Peyer's patch (tissue), 4 donors: ENCODE measurements at regions not wholly inside any gene's neighbourhood (a gene's known extent, or its start where the extent isn't known, plus 50 kb on each side); places are given as distances from the start of the nearest gene placed in this dataset.

ENCODE experiments used
- DNase-seq, 3 donors: peaks; one replicate each; pipeline ENCODE4 v3.0.0-alpha.2; 2017 to 2019
- H3K27ac ChIP-seq, 4 donors: fragments of 200-600 bp; sonication (generic); one replicate each; pipeline ENCODE4 v1.5.1; 2016 to 2019
- H3K27me3 ChIP-seq, 2 donors: fragments of 200-600 bp; sonication (generic); one replicate each; pipeline ENCODE4 v1.5.1; 2019
- H3K36me3 ChIP-seq, 3 donors: fragments of 200-600 bp; sonication (generic); one replicate each; pipeline ENCODE4 v1.5.1; 2016 to 2019
- H3K4me1 ChIP-seq, 4 donors: fragments of 200-600 bp; sonication (generic); one replicate each; pipeline ENCODE4 v1.5.1; 2016 to 2019
- H3K4me3 ChIP-seq, 4 donors: fragments of 200-600 bp; sonication (generic); 1 replicate in 3 of 4; 2 replicates in 1 of 4; pipeline ENCODE4 v1.5.1; 2016 to 2019; ENCODE audit warnings: mild to moderate bottlenecking in 1 of 4
- H3K9me3 ChIP-seq, 4 donors: fragments of 200-600 bp; sonication (generic); one replicate each; pipeline ENCODE4 v1.5.1; 2016 to 2019; ENCODE audit warnings: mild to moderate bottlenecking in 1 of 4
- POLR2A ChIP-seq, 2 donors: fragments of 450-650 bp; IDR thresholded peaks; one replicate each; pipeline ENCODE4 v1.5.1; 2017; ENCODE audit warnings: antibody characterized with exemption in 2 of 2, mild to moderate bottlenecking in 2 of 2, moderate library complexity in 2 of 2
- TF ChIP-seq, protein P1 (sequence below), 6 experiments: fragments of 450-650 bp in 4 of 6; fragments of 200-600 bp in 2 of 6; sonication (generic) in 1 of 6; IDR thresholded peaks; one replicate each; pipeline ENCODE4 v1.5.1; 2017 to 2019; ENCODE audit warnings: antibody characterized with exemption in 6 of 6, mild to moderate bottlenecking in 3 of 6, moderate library complexity in 1 of 6

DNA sequence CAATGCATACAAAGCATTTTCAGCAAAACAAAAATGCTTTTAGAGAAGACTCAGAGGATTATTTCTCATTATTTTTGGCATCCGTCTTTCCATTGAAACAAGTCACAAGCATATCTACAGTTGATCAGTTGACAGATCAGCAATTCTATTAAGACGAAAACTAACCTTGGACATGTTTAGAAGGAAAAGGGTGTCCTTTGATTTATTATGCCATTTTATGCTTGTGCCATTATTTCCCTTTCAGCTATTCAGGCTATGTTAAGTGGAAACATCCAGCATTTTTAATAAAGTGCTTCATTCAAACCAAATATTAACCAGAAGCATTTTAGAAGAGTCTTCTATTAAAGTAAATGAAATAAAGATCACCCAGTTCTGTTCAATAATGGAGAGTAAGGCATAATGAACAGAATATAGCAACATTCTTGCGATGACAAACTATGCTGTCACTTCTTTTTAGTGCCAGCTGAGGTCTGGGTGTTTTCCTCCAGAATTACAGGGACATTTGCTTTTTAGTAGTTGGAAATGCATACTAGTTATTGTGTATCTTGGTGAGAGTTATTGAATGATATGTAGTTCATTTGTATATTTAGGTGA is 481.4 kb downstream of the PLA2G4A start:
- Histone ChIP-seq H3K4me3 (no peak overlapping the region), H3K27me3 (no peaks in the 10 kb centered on the region), H3K36me3 (no peaks in the 10 kb centered on the region), H3K27ac (no peak overlapping the region), H3K4me1 (no peaks in the 10 kb centered on the region), H3K9me3 (no peaks in the 10 kb centered on the region)
- no peak for TF ChIP-seq POLR2A (IDR thresholded peaks at IDR 0.05)
- TF ChIP-seq, protein P1, sequence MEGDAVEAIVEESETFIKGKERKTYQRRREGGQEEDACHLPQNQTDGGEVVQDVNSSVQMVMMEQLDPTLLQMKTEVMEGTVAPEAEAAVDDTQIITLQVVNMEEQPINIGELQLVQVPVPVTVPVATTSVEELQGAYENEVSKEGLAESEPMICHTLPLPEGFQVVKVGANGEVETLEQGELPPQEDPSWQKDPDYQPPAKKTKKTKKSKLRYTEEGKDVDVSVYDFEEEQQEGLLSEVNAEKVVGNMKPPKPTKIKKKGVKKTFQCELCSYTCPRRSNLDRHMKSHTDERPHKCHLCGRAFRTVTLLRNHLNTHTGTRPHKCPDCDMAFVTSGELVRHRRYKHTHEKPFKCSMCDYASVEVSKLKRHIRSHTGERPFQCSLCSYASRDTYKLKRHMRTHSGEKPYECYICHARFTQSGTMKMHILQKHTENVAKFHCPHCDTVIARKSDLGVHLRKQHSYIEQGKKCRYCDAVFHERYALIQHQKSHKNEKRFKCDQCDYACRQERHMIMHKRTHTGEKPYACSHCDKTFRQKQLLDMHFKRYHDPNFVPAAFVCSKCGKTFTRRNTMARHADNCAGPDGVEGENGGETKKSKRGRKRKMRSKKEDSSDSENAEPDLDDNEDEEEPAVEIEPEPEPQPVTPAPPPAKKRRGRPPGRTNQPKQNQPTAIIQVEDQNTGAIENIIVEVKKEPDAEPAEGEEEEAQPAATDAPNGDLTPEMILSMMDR (IDR thresholded peaks at IDR 0.05): no peak
- no peak for DNase-seq

DNA sequence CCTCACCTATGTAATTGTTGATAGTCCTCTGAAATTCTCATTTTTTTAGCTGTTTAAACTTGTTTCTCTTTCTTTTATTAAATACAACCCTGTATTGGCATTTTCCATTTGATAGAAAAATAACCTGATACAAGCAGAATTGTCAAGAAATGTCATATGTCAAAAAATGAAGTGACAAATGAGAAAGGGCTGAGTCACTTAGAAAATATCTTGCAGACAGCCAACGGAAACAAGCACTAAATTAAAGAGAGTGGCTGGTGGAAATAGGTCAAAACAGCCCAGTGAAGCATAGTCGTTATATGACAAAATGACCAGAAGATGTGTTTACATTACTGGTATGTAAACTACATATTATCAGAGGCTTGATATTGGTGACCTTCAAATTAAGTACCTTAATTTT is 484.4 kb downstream of the PLA2G4A start:
- H3K4me1 ChIP-seq: no peaks in the 10 kb centered on the region
- no peaks in the 10 kb centered on the region for H3K36me3 ChIP-seq
- no peak for DNase-seq
- no peaks in the 10 kb centered on the region for H3K27me3 ChIP-seq
- no peaks in the 10 kb centered on the region for H3K9me3 ChIP-seq
- H3K4me3 ChIP-seq: no peak overlapping the region
- no peak overlapping the region for H3K27ac ChIP-seq
- no peak for TF ChIP-seq POLR2A (IDR thresholded peaks at IDR 0.05)
- TF ChIP-seq, protein P1 (IDR thresholded peaks at IDR 0.05): no peak

DNA sequence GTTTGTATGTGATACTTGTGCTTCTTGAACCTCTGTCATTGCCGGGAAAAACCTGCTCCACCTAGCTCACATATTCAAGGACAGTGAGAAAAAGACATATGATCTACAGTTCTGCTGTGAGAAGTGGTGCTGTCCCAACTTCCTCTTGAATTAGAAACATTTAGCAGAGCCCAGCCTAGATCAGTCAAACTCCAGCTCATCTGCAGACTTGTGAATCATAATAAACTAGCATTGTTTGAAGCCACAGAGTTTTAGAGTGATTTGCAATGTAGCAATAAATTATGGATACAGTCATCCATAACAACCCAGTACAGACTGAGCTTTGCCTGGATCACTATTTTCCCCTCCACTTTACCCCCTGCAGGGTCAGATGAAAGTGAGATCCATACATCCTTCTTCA is 497.8 kb downstream of the PLA2G4A start:
- no peaks in the 10 kb centered on the region for H3K4me1 ChIP-seq
- no peak for TF ChIP-seq POLR2A (IDR thresholded peaks at IDR 0.05)
- TF ChIP-seq, protein P1 (IDR thresholded peaks at IDR 0.05): no peak

DNA sequence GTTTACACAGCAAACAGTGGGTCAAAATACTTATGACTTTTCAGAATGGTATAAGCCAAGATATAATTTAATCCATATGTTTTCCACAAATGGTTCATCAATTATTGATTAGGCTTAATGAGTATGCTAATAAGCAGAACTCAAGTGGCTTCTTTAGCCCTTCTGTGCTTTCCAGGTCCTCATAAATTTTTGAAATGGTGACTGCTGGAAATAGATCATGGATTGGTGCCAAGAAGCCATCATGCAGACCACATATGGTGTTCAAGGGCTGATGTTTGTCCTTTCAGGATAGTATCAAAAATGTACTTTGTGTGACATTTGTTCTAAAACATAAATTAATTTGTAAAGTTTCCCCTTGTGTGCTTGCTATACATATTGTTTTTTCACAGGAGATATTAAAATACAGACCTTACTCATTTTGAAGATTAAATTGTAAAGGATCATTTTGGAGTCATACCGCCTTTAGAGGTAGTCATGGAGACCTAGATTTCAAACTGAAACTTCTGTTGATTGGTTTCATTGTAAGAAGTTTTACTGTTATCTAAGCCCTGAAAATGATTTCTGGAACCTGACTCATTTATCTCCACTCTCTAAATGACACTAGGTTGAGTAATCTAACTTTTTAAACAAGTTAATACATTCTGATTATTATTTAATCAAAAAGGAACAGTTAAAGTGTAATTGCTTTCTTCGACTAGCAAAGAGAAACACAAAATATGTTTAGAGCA is 507.9 kb downstream of the PLA2G4A start:
- Histone ChIP-seq H3K9me3 (no peaks in the 10 kb centered on the region), H3K27me3 (no peaks in the 10 kb centered on the region), H3K36me3 (no peaks in the 10 kb centered on the region), H3K27ac (no peak overlapping the region), H3K4me1 (no peaks in the 10 kb centered on the region), H3K4me3 (no peak overlapping the region)
- no peak for DNase-seq
- no peak for TF ChIP-seq POLR2A (IDR thresholded peaks at IDR 0.05)
- TF ChIP-seq, protein P1 (IDR thresholded peaks at IDR 0.05): no peak

More for the DNA sequence above, 497.8 kb downstream of the PLA2G4A start:
- Histone ChIP-seq H3K36me3 (no peaks in the 10 kb centered on the region), H3K27ac (no peak overlapping the region), H3K9me3 (no peaks in the 10 kb centered on the region), H3K4me3 (no peak overlapping the region), H3K27me3 (no peaks in the 10 kb centered on the region)
- DNase-seq: no peak

DNA sequence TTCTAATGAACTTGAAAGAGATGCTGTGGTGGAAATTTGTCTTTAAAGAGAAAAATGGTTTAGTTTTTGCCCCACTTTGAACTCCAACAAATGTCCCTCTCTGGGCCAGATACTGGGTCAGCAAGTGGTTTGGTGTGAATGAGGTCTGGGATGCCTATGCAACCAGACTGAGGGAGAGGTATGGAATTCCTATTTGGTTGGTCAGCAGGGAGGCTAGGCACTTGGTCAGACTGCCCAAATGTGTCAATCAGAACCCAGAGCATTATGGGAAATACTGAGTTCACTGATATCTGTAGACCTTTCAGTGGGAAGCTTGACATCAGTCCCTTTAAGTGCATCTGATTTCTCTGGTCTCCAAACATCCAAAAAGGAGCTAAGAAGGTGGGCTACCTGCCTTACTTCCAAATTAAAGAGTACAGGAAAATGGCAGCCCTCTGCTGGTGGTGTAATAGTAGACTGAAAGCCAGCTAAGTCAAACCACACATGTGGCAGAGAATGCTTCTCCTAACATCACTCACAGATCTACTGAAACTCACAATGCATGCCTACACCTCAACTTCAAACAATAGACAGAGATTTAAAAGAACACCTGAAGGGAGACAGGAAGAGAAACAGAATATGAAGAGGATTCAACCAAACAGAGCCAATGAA is 510.1 kb downstream of the PLA2G4A start:
- no peak for DNase-seq
- Histone ChIP-seq H3K4me1 (no peaks in the 10 kb centered on the region), H3K4me3 (no peak overlapping the region), H3K27me3 (no peaks in the 10 kb centered on the region), H3K9me3 (no peaks in the 10 kb centered on the region), H3K36me3 (no peaks in the 10 kb centered on the region), H3K27ac (no peak overlapping the region)
- TF ChIP-seq, protein P1 (IDR thresholded peaks at IDR 0.05): no peak
- TF ChIP-seq POLR2A (IDR thresholded peaks at IDR 0.05): no peak
